GM06990 (cell line): ENCODE measurements at regions not wholly inside any gene's neighbourhood (a gene's known extent, or its start where the extent isn't known, plus 50 kb on each side); places are given as distances from the start of the nearest gene placed in this dataset.

ENCODE experiments used
- DNase-seq: peaks from one replicate; pipeline ENCODE4 v3.0.0-alpha.2; 2011; ENCODE audit not compliant: insufficient read length; ENCODE audit errors: extremely low read depth
- H3K27me3 ChIP-seq: replicated peaks from 2 replicates; pipeline ENCODE4 v1.6.0; 2011; ENCODE audit warnings: low read length; ENCODE audit not compliant: control insufficient read depth, insufficient read depth
- H3K36me3 ChIP-seq: 2 replicates; pipeline ENCODE4 v1.5.1; 2011; ENCODE audit warnings: low read length; ENCODE audit not compliant: control insufficient read depth, insufficient read depth
- H3K4me3 ChIP-seq: replicated peaks from 2 replicates; pipeline ENCODE4 v1.5.1; 2011; ENCODE audit warnings: low read depth, mild to moderate bottlenecking, control low read depth, low read length
- TF ChIP-seq, protein P1 (sequence below): IDR thresholded peaks from 2 replicates; pipeline ENCODE4 v1.5.1; 2011; ENCODE audit warnings: low read length, control low read depth, mild to moderate bottlenecking, inconsistent platforms; ENCODE audit not compliant: insufficient read depth, poor library complexity, severe bottlenecking

DNA sequence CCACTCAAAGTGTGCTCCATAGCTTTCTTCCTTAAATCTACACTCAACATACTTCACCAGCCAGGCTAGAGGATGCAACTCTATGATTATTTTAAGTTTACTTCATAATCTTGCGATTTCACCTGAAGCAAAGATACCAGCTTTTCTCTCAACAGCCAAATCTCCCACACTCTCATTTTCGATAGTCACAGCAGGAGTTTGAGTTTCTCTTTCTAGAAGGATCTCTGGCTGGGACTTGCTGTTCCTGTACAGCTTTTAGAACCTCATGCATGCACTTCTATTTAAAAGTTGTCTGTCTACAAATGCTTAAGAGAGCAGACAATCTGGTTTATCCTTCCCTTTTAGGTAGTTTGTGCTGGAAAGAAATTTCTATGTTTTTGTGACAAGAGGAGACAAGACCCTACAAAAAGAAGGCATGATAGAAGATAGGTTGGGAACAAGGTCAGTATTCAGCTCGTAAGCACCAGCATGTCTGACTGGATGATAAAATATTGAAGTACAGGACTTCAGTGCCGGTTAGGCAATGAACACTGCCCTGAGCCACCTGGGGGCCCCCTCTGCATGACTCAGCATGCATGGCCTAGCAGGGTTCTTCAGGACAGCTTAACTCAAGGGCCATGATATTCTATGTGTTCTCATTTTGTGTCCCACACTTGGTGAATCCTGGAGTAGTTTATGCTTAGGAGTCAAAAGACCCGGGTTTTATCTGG lies 65.6 kb downstream of the ATXN3L start:
- TF ChIP-seq, protein P1, sequence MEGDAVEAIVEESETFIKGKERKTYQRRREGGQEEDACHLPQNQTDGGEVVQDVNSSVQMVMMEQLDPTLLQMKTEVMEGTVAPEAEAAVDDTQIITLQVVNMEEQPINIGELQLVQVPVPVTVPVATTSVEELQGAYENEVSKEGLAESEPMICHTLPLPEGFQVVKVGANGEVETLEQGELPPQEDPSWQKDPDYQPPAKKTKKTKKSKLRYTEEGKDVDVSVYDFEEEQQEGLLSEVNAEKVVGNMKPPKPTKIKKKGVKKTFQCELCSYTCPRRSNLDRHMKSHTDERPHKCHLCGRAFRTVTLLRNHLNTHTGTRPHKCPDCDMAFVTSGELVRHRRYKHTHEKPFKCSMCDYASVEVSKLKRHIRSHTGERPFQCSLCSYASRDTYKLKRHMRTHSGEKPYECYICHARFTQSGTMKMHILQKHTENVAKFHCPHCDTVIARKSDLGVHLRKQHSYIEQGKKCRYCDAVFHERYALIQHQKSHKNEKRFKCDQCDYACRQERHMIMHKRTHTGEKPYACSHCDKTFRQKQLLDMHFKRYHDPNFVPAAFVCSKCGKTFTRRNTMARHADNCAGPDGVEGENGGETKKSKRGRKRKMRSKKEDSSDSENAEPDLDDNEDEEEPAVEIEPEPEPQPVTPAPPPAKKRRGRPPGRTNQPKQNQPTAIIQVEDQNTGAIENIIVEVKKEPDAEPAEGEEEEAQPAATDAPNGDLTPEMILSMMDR: peak; percentile 52
- no peaks in the 10 kb centered on the region for H3K36me3 ChIP-seq
- no peak overlapping the region for H3K4me3 ChIP-seq
- H3K27me3 ChIP-seq: no peaks in the 10 kb centered on the region
- DNase-seq: peak; percentile 58

DNA sequence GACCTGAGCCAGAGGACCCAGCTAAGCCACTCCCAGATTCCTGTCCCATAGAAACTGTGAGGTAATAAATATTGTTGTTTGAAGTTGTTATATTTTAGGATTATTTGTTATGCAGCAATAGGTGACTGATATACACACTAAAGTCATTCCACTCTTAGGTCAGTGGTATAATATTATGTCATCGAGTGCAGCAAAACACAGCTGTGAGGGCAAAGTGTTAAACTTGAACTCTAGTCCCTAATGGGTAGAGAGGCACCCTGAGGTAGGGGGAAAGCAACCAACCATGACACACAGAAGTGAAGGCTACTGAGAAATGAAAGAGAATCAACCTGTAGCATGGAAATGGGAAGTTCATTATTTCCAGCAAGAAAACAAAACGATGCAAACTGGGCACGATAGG lies 66.6 kb downstream of the ATXN3L start:
- Histone ChIP-seq H3K27me3 (no peaks in the 10 kb centered on the region), H3K4me3 (no peak overlapping the region), H3K36me3 (no peaks in the 10 kb centered on the region)
- TF ChIP-seq, protein P1: no peak
- DNase-seq: peak; percentile 46

DNA sequence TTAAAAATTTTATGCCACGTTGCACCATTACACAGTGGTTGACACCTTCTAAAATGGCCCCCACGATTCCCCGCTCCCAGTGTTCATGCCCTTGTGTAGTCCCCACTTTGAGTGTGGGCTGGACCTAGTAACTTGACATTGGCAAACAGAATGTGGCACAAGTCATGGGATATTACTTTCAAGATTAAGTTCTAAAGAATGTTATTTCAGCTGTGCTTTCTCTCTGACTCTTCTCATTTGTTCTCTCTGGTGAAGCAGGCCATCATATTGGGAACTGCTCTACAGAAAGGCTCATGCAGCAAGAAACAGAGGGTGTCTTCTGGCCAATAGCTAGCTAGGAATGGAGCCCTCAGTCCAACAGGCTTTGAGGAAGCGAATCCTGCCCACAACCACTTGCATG lies 67.1 kb downstream of the ATXN3L start:
- H3K36me3 ChIP-seq: no peaks in the 10 kb centered on the region
- DNase-seq: no peak
- TF ChIP-seq, protein P1: no peak
- no peaks in the 10 kb centered on the region for H3K27me3 ChIP-seq
- H3K4me3 ChIP-seq: no peak overlapping the region

DNA sequence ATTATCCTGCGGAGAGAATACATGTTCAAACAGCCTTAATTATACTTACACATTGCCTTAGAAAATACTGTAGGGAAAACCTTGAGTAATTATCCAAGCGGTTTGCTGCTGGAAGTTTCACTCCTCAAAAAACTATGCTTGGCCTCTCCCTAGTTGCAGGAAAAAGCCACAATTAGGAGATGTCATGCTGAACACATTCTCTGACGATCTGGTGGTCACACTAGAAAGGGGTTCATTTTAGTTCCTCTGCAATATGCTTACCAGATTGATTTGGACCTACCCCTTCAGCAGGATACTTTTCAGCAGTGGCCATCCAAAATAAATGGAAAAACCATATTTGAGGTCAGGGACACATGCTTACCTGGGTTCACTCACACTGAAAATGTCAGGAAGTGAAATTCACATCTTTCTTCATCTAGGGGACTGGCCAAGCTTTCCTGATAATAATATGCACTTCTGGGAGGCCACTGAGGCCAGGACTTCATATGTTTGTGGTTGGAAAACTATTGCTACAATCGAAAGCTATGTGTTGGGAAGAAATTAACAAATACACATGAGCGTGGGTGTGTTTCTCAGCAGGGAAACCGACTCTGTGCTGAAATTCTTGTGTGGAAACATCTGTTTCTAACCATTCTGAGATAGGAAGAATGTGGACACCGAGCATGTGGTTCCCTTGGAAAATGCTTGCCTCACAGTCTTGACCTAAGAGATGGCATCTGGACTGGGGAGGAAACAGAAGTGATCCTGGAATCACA lies 68.8 kb downstream of the ATXN3L start:
- DNase-seq: no peak
- Histone ChIP-seq H3K4me3 (no peak overlapping the region), H3K27me3 (no peaks in the 10 kb centered on the region), H3K36me3 (no peaks in the 10 kb centered on the region)
- TF ChIP-seq, protein P1: no peak

DNA sequence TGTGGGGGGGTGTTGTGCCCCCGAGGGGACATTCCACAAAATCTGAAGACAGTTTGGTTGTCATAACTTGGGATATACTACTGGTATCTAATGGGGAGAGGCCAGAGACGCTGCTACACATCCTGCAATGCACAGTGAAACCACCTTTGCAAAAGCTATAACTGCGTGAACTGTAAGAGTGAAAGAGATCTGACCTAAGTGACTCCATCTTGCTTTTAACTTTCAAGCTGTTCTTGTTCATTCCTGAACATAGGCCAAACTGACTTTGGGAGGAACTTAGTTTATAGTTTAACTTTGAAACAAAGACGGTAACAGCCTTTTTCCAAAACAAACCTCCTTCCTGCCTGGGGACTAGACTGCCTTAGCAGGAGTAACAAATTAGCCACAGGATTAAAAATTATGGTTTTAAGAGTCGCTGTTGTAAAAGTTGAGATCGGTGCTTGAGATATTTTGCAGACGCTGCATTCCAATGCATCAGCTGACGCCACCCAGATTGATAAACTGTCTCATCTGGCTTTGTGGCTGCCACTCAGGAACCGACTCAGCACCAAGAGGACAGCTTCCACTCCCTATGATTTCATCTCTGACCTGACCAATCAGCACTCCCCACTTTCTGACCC lies 70.9 kb downstream of the ATXN3L start:
- TF ChIP-seq, protein P1: no peak
- H3K36me3 ChIP-seq: no peaks in the 10 kb centered on the region
- no peaks in the 10 kb centered on the region for H3K27me3 ChIP-seq
- no peak overlapping the region for H3K4me3 ChIP-seq
- DNase-seq: no peak
